Thyroid gland (tissue), 4 donors: ENCODE measurements at regions not wholly inside any gene's neighbourhood (a gene's known extent, or its start where the extent isn't known, plus 50 kb on each side); places are given as distances from the start of the nearest gene placed in this dataset.

ENCODE experiments used
- POLR2A ChIP-seq, 2 donors: fragments of 450-650 bp; IDR thresholded peaks; one replicate each; pipeline ENCODE4 v1.6.1; 2017; ENCODE audit warnings: antibody characterized with exemption in 2 of 2, mild to moderate bottlenecking in 2 of 2, moderate library complexity in 1 of 2
- TF ChIP-seq, protein P1 (sequence below), 6 experiments: fragments of 200-600 bp in 3 of 6; fragments of 450-650 bp in 3 of 6; sonication (generic) in 3 of 6; IDR thresholded peaks; one replicate each; pipeline ENCODE4 v1.5.1; 2016 to 2019; ENCODE audit warnings: antibody characterized with exemption in 6 of 6, mild to moderate bottlenecking in 2 of 6, inconsistent platforms in 1 of 6, moderate library complexity in 1 of 6

DNA sequence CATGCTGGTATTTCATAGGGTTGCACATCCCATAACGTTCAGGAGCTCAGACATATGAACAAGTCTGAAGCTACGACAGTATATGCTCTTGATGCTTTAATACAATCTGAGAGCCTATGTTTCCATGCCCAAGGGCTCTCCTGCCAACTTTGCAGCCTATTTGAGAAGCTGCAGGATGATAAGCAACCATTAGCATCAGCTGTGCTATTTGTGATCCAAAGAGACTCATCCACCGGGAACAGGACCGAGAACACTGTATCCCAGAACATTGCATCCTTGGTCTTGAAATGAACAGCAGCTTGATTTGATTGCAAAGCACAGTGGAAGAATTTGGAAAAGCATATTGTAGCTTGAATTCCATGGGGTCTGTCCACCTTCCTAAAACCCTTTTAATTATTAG is 156.2 kb upstream of the PTER start:
- TF ChIP-seq, protein P1, sequence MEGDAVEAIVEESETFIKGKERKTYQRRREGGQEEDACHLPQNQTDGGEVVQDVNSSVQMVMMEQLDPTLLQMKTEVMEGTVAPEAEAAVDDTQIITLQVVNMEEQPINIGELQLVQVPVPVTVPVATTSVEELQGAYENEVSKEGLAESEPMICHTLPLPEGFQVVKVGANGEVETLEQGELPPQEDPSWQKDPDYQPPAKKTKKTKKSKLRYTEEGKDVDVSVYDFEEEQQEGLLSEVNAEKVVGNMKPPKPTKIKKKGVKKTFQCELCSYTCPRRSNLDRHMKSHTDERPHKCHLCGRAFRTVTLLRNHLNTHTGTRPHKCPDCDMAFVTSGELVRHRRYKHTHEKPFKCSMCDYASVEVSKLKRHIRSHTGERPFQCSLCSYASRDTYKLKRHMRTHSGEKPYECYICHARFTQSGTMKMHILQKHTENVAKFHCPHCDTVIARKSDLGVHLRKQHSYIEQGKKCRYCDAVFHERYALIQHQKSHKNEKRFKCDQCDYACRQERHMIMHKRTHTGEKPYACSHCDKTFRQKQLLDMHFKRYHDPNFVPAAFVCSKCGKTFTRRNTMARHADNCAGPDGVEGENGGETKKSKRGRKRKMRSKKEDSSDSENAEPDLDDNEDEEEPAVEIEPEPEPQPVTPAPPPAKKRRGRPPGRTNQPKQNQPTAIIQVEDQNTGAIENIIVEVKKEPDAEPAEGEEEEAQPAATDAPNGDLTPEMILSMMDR (IDR thresholded peaks at IDR 0.05), result no peak
- TF ChIP-seq POLR2A (IDR thresholded peaks at IDR 0.05), result no peak
